Uterus (tissue), 2 donors: ENCODE measurements at regions not wholly inside any gene's neighbourhood (a gene's known extent, or its start where the extent isn't known, plus 50 kb on each side); places are given as distances from the start of the nearest gene placed in this dataset.

Experiments used
- CTCF ChIP-seq, 4 experiments: fragments of 200-600 bp in 2 of 4; fragments of 450-650 bp in 2 of 4; sonication (generic) in 2 of 4; IDR thresholded peaks; one replicate each; pipeline ENCODE4 v1.5.1; 2016 to 2019; ENCODE audit warnings: antibody characterized with exemption in 4 of 4, mild to moderate bottlenecking in 2 of 4, moderate library complexity in 1 of 4
- POLR2A ChIP-seq, 2 donors: fragments of 450-650 bp; IDR thresholded peaks; one replicate each; pipeline ENCODE4 v1.6.1; 2016; ENCODE audit warnings: antibody characterized with exemption in 2 of 2, mild to moderate bottlenecking in 1 of 2, moderate library complexity in 1 of 2

- TF ChIP-seq CTCF (IDR thresholded peaks at IDR 0.05) (no peak), POLR2A (IDR thresholded peaks at IDR 0.05) (no peak)
Observed at GRCh38 chr10:88130912-88131311, 267.5 kb downstream of the PTEN start.
